ENCODE measurements at regions not wholly inside any gene's neighbourhood (a gene's known extent, or its start where the extent isn't known, plus 50 kb on each side); places are given as distances from the start of the nearest gene placed in this dataset.

GRCh38 chr10:106175760-106176377, 988.6 kb downstream of the SORCS1 start:
- DNase-seq: peak; percentile 33

- DNase-seq: no peak
Measured at GRCh38 chr10:106173838-106174237, 990.7 kb downstream of the SORCS1 start.

GRCh38 chr10:106169241-106169640, 995.3 kb downstream of the SORCS1 start:
- no peak for DNase-seq

GRCh38 chr10:106167946-106168345, 996.6 kb downstream of the SORCS1 start:
- no peak for DNase-seq

- DNase-seq: no peak
Measured at GRCh38 chr10:106158241-106158640, 1006.3 kb downstream of the SORCS1 start.

- no peak for DNase-seq
Measured at GRCh38 chr10:106147021-106147420, 1017.5 kb downstream of the SORCS1 start.

- no peak for DNase-seq
Measured at GRCh38 chr10:106139915-106140314, 1024.6 kb downstream of the SORCS1 start.

- DNase-seq: no peak
Measured at GRCh38 chr10:106136175-106136574, 1028.3 kb downstream of the SORCS1 start.

GRCh38 chr10:106134326-106135000, 1030.0 kb downstream of the SORCS1 start:
- no peak for DNase-seq

- no peak for DNase-seq
Measured at GRCh38 chr10:106133451-106133850, 1031.1 kb downstream of the SORCS1 start.

GRCh38 chr10:106132956-106133355, 1031.5 kb downstream of the SORCS1 start:
- no peak for DNase-seq

- DNase-seq: no peak
Measured at GRCh38 chr10:106114656-106115186, 1049.8 kb downstream of the SORCS1 start.

- DNase-seq: no peak
Measured at GRCh38 chr10:106111246-106111645, 1053.3 kb downstream of the SORCS1 start.

- DNase-seq: no peak
Measured at GRCh38 chr10:106107706-106108105, 1056.8 kb downstream of the SORCS1 start.

GRCh38 chr10:106106114-106106513, 1058.4 kb downstream of the SORCS1 start:
- no peak for DNase-seq

GRCh38 chr10:106089855-106090254, 1074.7 kb downstream of the SORCS1 start:
- DNase-seq: no peak

GRCh38 chr10:106086391-106086790, 1078.1 kb downstream of the SORCS1 start:
- no peak for DNase-seq

- no peak for DNase-seq
Measured at GRCh38 chr10:106083572-106083971, 1080.9 kb downstream of the SORCS1 start.

- no peak for DNase-seq
Measured at GRCh38 chr10:106082865-106083264, 1081.6 kb downstream of the SORCS1 start.

- DNase-seq: no peak
Measured at GRCh38 chr10:106078895-106079576, 1085.5 kb downstream of the SORCS1 start.

GRCh38 chr10:106076496-106076895, 1088.0 kb downstream of the SORCS1 start:
- DNase-seq: no peak

- no peak for DNase-seq
Measured at GRCh38 chr10:106053061-106053460, 1111.4 kb downstream of the SORCS1 start.

GRCh38 chr10:106044503-106044902, 1120.0 kb downstream of the SORCS1 start:
- DNase-seq: no peak

GRCh38 chr10:106043863-106044262, 1120.6 kb downstream of the SORCS1 start:
- no peak for DNase-seq
